ENCODE measurements at regions not wholly inside any gene's neighbourhood (a gene's known extent, or its start where the extent isn't known, plus 50 kb on each side); places are given as distances from the start of the nearest gene placed in this dataset.

DNA sequence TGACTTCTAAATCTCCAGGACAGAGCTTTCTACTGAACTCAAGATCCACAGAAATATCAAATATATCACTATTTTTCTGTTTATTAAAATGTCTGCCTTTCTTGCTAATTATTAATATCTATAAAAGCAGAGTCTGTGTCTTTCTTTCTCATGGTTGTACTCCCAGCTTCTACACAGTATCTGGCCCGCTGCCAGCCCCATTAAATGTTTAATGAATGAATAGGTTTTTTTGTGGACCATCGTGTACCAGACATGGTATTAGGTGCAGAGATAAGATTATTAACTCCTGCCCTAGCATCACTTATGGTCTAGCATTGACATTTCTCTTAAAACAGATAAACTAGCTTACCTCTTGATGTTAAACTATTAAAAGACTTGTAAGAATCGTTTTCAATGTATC is 111.4 kb upstream of the RBMS3 start:
- no peak overlapping the region for H3K4me2 ChIP-seq (ENCODE audit: control insufficient read depth, insufficient read depth)
- no peaks in the 10 kb centered on the region for H3K27me3 ChIP-seq (replicated peaks in 1 of 2; ENCODE audit: control insufficient read depth in 2 of 2, insufficient read depth in 2 of 2, low read length in 1 of 2)
- no peaks in the 10 kb centered on the region for H3K79me2 ChIP-seq (ENCODE audit: control insufficient read depth, insufficient read depth, low read length)
- BruUV-seq (replicated peaks) = no TSS peak
- no peak overlapping the region for H3K4me3 ChIP-seq
- no peaks in the 10 kb centered on the region for H3K4me1 ChIP-seq (ENCODE audit: control insufficient read depth, insufficient read depth, low read length)
- DNase-seq (ENCODE audit: low read depth, low spot score) = no peak
- H3K9me3 ChIP-seq (replicated peaks; ENCODE audit: control insufficient read depth, insufficient read depth, low read length) = no peaks in the 10 kb centered on the region
- ChIA-PET POLR2A (interaction anchor here (0.6 kb wide), 1 partner anchor 519 kb away, joined by 3 read pairs; no protein-coding TSS in a partner anchor), SMC1A (ENCODE audit: uncharacterized antibody, unreplicated experiment) (interaction anchor here (0.7 to 3.1 kb wide), 4 partner anchors 10 to 75 kb away, joined by 3 to 9 read pairs (median 3); no protein-coding TSS in a partner anchor), RAD21 (ENCODE audit: unreplicated experiment) (interaction anchor here (0.7 kb wide), 1 partner anchor 114 kb away, joined by 3 read pairs; no protein-coding TSS in a partner anchor), CTCF (interaction anchor here (0.6 to 0.7 kb wide), 2 partner anchors 42 to 169 kb away, joined by 3 read pairs; no protein-coding TSS in a partner anchor)
- 0% methylated on average over 3 of the region's 3 CpGs for WGBS (ENCODE audit: insufficient coverage, insufficient replicate concordance, low lambda C conversion rate, missing lambda C conversion rate)
- H3K9ac ChIP-seq (ENCODE audit: control insufficient read depth, insufficient read depth, low read length) = no peak overlapping the region
- no peak for FAIRE-seq
- intact Hi-C loops (cut with micrococcal nuclease; ENCODE audit: unreplicated experiment) (no loop called here), in situ Hi-C loops (cut with MboI) (no loop called here)
- no peak overlapping the region for H3K27ac ChIP-seq (ENCODE audit: control insufficient read depth, insufficient read depth)
- H2AFZ ChIP-seq (ENCODE audit: control insufficient read depth, low read depth, low read length) = no peak overlapping the region
- no peaks in the 10 kb centered on the region for H4K20me1 ChIP-seq (ENCODE audit: control insufficient read depth, insufficient read depth)
- ATAC-seq = no peak
- H3K36me3 ChIP-seq (ENCODE audit: control insufficient read depth in 2 of 2, insufficient read depth in 2 of 2, low read length in 1 of 2) = no peaks in the 10 kb centered on the region
- TF ChIP-seq RFX5 (IDR thresholded peaks at IDR 0.05; ENCODE audit: low read depth, low read length) (no peak), KAT2A (conservative IDR thresholded peaks at IDR 0.05; ENCODE audit: control insufficient read depth, low read depth, low read length) (no peak), ZNF384 (IDR thresholded peaks at IDR 0.05; ENCODE audit: borderline replicate concordance, low read depth, low read length) (no peak), GABPA (IDR thresholded peaks at IDR 0.05; ENCODE audit: low read depth) (no peak), SUZ12 (IDR thresholded peaks at IDR 0.05; ENCODE audit: unreplicated experiment) (no peak), EZH2 (IDR thresholded peaks at IDR 0.05; ENCODE audit: borderline replicate concordance, control insufficient read depth, low read depth, low read length) (no peak), CHD1 (IDR thresholded peaks at IDR 0.05; ENCODE audit: low read depth, low read length) (no peak), JUNB (IDR thresholded peaks at IDR 0.05) (no peak), SIN3A (IDR thresholded peaks at IDR 0.05; ENCODE audit: low read depth, low read length) (no peak), POLR2A (IDR thresholded peaks at IDR 0.05; ENCODE audit: low read depth, low read length) (no peak), CHD4 (IDR thresholded peaks at IDR 0.05) (no peak), EGR1 (IDR thresholded peaks at IDR 0.05; ENCODE audit: borderline replicate concordance in 1 of 2, low read depth in 2 of 2, low read length in 2 of 2) (no peak), CREB1 (IDR thresholded peaks at IDR 0.05; ENCODE audit: low read depth) (no peak)
- TF ChIP-seq, protein P1, sequence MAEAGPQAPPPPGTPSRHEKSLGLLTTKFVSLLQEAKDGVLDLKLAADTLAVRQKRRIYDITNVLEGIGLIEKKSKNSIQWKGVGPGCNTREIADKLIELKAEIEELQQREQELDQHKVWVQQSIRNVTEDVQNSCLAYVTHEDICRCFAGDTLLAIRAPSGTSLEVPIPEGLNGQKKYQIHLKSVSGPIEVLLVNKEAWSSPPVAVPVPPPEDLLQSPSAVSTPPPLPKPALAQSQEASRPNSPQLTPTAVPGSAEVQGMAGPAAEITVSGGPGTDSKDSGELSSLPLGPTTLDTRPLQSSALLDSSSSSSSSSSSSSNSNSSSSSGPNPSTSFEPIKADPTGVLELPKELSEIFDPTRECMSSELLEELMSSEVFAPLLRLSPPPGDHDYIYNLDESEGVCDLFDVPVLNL (IDR thresholded peaks at IDR 0.05; ENCODE audit: low read depth, low read length) = no peak
- TF ChIP-seq, protein P2, sequence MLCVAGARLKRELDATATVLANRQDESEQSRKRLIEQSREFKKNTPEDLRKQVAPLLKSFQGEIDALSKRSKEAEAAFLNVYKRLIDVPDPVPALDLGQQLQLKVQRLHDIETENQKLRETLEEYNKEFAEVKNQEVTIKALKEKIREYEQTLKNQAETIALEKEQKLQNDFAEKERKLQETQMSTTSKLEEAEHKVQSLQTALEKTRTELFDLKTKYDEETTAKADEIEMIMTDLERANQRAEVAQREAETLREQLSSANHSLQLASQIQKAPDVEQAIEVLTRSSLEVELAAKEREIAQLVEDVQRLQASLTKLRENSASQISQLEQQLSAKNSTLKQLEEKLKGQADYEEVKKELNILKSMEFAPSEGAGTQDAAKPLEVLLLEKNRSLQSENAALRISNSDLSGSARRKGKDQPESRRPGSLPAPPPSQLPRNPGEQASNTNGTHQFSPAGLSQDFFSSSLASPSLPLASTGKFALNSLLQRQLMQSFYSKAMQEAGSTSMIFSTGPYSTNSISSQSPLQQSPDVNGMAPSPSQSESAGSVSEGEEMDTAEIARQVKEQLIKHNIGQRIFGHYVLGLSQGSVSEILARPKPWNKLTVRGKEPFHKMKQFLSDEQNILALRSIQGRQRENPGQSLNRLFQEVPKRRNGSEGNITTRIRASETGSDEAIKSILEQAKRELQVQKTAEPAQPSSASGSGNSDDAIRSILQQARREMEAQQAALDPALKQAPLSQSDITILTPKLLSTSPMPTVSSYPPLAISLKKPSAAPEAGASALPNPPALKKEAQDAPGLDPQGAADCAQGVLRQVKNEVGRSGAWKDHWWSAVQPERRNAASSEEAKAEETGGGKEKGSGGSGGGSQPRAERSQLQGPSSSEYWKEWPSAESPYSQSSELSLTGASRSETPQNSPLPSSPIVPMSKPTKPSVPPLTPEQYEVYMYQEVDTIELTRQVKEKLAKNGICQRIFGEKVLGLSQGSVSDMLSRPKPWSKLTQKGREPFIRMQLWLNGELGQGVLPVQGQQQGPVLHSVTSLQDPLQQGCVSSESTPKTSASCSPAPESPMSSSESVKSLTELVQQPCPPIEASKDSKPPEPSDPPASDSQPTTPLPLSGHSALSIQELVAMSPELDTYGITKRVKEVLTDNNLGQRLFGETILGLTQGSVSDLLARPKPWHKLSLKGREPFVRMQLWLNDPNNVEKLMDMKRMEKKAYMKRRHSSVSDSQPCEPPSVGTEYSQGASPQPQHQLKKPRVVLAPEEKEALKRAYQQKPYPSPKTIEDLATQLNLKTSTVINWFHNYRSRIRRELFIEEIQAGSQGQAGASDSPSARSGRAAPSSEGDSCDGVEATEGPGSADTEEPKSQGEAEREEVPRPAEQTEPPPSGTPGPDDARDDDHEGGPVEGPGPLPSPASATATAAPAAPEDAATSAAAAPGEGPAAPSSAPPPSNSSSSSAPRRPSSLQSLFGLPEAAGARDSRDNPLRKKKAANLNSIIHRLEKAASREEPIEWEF (IDR thresholded peaks at IDR 0.05; ENCODE audit: insufficient replicate concordance, low read depth, low read length) = no peak
- TF ChIP-seq, protein P3, sequence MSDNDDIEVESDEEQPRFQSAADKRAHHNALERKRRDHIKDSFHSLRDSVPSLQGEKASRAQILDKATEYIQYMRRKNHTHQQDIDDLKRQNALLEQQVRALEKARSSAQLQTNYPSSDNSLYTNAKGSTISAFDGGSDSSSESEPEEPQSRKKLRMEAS (IDR thresholded peaks at IDR 0.05; ENCODE audit: low read depth, low read length) = no peak

Measured in GM12878 (cell line).